NCI-H526 treated with DMSO at 0.1 percent for 48 hours (cell line): ENCODE measurements at regions not wholly inside any gene's neighbourhood (a gene's known extent, or its start where the extent isn't known, plus 50 kb on each side); places are given as distances from the start of the nearest gene placed in this dataset.

ENCODE experiments used
- DNase-seq: peaks from one replicate; lab custom pipeline; 2025; lab: John Stamatoyannopoulos, UW

DNA sequence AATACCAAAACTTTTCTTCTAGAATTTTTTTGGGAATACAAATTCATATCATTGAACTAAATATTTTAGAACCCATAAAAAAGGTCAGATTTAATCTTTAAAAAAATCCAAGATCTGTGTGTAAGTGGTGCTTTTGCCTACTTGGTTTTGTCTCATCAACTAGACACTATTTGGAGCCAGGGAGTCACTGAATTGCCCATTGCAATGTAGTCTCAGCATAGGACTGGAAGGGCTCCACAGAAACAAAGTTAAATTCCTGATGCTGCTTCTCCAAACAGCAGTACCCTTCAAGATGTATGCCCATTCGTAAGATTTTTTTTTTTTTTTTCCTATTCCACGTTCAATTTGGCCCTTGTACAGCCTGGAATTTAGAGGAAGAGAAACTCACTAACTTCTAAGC lies 208.0 kb upstream of the MPDZ start:
- DNase-seq = no peak

DNA sequence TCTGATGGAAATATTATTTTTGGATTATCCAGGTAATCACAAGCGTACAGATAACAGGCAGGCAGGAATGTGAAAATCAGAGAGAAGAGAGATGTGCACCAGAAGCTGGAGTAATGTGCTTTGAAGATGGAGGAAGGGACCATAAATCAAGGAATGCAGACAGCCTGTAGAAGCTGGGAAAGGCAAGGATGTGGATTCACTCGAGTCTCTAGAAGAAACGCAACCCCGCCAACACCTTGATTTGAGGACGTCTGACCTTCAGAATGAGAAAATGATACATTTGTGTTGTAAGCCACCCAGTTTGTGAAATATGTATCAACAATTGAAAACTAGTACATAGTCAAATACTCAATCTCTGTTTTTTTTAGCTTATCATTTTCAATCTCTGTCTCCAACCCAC lies 207.6 kb upstream of the MPDZ start:
- DNase-seq = no peak

DNA sequence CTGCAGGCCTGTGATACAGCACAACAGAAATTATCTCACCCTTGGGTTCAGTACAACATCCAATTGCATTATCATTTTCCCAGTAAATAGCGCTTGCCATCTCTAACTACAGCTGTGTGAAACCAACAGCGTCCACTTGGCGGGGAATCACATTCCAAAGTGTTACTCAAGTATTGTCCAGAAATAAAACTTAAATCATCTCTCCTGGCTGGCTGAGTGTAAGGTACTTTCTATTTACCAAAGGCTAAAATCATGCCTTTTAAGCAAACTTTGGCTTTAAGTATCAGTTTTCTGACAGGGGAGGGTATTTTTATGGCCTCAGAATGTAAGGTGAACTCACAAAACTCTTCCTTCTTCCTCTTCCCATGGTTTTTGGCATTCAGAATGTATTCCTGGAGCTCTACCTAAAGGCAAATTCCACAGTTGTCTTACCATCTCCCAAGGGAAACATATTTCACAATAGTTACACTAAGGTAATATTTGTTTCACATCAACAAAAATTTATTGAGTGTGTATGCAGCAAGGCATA lies 205.6 kb upstream of the MPDZ start:
- no peak for DNase-seq

DNA sequence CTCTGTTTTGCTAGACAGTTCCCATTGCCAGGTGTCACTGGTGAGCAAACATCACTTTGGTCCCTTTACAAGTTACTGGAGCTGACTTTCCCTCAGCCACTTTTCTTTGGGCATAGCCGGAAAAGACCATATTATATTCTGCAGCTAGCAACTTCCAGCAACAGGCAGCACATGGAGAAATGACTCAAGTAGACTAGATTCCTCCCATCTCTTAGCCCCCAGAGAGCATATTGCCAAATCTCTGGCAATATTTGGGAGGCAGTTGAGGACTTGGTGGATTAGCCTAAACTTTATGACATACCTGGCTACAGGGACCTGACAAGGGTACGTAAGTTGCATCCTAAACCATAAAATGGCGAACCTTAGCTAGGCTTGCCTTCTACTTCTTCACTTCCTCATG lies 204.7 kb upstream of the MPDZ start:
- DNase-seq = no peak

DNA sequence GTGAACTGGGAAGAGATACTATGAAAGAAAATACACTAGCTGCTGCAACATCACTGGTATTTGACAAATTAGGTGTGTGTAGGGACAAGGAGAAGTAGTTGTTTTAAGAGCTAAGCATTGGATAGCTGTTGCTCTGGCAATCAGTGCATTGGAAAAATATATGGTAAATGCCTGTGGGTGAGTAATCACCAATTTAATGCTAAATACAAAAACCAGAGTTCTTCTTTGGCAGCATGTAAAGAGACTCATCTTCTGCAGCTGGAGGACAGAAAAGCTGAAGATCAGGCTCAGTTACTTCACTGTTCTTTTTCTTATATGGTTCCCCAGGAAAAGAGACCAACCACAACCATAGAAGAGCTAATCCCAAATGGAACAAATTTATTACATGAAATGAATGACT lies 201.8 kb upstream of the MPDZ start:
- DNase-seq = no peak

DNA sequence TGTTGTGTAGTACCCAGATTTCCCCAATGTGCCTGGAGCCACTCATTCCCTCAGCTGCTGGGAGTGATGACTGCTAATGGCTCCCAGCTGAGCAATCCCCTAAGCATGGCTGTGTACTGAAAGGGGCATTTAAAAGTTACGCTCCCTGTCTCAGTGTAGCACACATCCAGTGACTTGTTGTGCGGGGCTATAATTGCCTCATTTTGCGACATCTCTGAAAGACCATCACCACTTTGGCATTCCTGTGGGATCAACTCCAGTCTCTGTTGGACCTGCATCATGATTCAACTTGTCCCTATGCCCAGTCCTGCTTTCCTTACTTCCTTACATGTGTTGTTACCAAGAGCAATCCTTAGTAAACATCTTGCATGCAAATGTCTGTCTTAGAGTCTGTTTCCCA lies 201.2 kb upstream of the MPDZ start:
- no peak for DNase-seq

DNA sequence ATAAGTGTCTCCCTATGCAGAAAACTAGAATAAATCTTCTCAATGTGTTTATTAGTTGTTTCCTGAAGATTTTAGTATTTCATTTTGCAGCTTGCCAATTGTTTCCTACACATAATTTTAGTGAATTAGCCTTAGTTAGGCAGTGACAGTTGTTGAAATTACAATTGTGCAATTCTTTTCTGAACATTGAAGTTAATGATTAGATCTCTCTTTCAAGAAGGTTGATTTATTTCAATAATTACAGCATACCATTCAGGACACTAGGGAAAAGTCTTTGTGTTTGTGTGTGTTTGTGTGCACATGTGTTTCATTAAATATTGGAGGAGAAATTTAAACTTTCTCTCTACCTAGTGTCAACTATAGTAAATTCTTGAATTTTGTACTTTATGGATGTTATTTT lies 199.6 kb upstream of the MPDZ start:
- no peak for DNase-seq

DNA sequence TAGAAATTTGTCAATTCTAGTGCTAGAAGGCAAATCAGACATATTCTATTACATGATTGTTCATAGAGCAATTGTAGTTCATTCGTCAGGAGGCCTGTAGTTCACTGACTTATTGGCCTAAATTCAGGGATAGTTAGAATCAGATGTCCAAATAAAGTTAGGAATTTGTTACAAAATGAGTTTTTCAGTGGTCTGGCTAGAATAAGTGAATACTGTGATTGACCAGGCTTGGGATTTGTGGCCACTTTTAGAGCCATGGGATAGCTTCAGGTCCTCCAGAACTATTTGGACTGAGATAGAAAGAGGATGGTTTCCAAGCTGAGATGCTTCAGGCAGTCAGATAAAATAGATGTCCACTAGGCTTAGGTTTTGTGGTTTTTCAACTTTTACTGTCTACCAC lies 199.1 kb upstream of the MPDZ start:
- no peak for DNase-seq

DNA sequence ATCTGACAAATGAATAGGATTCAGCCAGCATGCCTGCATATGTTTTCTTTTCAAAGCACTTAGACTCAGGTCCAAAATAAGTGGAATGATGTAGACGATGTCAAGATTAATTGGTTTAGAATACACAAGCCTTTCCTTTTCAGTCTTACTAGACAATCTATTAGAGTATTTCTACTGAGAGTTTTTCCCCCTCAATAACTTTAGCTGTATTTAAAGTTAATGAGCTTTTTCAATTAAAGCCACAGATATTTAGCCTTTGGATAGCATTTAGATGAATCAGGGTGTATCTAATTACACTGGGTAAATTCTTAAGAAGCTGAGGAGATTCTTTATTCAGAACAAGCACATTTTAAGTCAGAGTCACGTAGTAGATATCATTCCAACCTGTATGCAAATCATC lies 198.7 kb upstream of the MPDZ start:
- no peak for DNase-seq

DNA sequence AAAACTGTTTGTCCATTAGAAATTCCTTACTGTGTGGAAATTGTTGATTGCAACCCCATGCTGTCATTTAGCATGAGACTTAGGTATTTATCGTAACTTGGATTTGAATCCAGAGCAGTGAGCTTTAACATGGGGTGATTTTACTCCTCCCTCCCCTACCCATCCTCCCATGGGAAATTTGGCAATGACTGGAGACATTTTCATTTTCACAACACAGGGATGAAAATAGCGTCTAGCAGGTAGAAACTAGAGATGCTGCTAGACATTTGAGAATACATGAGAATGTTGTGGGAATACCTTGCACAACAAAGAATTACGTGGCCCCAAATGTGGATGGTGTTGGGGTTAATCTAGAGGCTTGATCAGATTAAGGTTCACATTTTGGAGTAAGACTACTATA lies 191.3 kb upstream of the MPDZ start:
- DNase-seq = no peak

DNA sequence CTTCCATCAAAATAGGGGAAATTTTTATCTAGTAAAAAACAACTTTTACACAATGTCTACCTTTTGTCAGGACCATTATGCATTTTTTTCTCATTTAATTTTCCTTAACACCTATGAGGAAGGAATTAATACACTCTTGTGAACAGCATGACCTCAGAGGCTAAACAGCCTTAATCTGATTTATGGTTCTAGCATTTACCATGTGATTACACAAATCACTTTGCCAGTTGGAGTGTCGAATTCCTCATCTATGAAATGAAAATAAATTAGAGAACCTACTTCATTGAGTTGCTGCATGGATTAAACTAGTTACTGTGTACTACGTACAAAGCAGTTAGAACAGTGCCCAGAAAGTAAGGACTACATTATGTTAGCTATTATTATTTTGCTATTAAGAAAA lies 187.7 kb upstream of the MPDZ start:
- no peak for DNase-seq

DNA sequence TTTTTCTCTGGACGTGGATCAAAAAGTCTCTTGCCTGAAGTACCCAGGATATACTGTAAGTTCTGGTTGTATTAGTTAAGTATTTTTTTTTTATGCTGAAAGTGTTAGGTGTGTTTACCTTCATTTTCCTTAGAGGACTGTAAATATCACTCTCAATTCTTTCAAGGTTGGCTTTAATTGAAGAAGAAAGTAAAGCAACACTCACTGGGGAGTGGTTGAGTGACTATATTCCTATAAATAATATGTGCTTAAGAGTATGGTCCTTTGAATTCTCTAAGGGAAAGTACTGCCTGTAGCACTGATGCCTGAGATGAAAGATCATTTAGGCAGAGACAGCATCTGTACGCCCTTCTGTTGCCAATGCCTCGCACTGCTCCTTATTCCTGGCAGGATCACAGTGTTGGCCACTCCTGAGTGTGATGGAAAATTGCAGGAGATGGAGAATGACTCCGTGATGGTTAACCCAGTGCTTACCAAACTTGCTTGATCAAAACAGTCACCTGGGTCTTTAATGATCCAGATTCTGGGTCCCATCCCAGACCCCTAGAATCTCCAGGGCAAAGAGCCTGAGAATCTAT lies 182.0 kb upstream of the MPDZ start:
- DNase-seq = no peak

DNA sequence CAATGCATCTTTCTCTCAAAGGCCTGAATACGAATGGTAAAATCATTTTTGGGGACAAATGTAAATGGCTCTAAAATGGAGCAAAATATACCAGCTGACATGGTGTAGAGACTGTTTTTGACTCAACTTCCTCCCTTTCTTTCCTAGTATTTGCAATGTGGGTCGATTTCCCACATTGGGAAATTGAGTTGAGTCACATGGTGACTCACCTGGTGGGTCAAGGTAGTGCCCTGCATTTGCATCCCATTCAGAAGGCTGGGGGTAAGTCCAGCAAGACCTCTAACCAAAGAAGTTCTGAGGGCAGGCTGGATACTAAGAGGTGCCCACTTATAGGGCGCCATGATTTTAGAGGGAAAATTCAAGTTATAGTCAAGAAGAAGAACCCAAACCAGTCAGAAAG lies 179.6 kb upstream of the MPDZ start:
- no peak for DNase-seq

DNA sequence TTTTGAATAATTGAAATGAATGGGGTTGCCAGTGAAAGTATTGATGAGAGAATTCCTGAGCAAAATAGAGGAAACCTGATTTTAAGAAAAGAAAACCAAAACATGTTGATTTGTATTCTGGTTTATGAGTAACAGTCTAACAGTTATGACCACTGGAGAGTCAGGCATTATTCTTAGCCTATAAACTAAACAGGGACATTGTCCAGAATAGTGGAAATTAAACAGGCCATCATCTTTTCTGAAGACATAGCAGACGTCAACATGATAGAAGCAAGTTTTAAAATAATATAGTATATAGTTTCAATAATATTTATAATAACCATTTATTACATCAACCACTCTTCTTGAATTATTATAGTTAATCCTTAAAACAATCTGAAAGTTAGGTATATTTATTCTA lies 178.3 kb upstream of the MPDZ start:
- DNase-seq = no peak

DNA sequence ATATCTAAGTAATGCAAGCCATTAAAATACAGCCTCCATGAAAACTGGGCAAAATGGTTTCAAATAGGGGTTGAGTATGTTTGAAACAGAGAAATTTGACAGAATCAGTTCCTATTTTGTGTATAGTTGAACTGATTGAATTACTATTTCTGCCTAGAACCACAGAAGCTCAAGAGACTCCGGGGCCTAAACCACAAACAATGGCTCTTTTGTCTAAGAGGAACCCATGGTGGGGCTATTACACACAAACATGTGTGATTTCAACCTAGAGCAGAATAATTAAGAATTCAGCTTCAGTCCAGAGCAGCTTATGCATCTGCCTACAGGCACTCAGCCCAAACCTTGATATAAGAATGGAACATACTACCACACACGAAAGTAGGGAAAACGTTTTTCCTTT lies 171.2 kb upstream of the MPDZ start:
- DNase-seq = peak; percentile 14

DNA sequence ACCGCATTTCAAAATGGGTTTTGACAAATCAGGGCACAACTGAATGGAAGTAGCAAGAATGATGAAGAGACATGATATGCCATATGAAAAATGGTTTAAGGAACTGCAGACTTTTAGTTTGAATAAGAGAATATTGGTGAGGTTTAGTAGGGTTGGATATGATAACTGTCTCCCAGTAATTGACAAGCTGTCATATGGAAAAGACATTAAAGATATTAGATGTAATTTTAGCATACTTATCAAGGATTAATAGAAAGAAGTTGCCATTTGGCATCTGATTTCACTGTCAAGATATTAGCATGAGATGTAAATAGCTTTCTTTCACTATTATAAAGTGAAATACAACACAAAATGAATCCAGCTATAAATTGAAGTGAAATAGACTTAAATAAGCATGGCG lies 169.0 kb upstream of the MPDZ start:
- DNase-seq = no peak

DNA sequence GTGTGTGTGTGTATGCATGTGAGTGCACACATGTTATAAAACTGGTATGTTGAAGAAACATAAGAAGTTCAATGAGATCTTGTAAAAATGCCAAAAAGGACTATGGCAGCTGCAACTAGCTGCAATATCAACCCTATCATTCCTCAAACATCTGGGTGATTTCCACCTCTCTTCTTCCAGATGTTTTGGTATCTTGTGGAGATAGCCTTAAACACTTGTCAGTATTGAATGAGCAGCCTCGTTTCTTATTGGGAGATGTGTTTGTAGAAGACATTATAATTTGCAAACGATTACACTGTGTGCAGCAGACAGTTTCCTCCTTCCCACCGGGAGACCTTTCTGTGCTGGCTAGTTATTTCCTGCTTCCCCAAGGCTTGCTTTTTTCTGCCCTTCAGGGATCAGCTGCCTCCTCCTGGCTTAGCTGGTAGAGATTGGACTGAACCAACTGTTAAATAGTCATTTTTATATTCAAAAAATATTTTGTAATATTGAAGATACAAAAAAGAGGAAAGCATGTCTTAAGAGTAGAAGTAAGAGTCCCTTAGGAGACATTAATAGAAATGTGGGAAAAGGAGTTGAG lies 168.4 kb upstream of the MPDZ start:
- no peak for DNase-seq

DNA sequence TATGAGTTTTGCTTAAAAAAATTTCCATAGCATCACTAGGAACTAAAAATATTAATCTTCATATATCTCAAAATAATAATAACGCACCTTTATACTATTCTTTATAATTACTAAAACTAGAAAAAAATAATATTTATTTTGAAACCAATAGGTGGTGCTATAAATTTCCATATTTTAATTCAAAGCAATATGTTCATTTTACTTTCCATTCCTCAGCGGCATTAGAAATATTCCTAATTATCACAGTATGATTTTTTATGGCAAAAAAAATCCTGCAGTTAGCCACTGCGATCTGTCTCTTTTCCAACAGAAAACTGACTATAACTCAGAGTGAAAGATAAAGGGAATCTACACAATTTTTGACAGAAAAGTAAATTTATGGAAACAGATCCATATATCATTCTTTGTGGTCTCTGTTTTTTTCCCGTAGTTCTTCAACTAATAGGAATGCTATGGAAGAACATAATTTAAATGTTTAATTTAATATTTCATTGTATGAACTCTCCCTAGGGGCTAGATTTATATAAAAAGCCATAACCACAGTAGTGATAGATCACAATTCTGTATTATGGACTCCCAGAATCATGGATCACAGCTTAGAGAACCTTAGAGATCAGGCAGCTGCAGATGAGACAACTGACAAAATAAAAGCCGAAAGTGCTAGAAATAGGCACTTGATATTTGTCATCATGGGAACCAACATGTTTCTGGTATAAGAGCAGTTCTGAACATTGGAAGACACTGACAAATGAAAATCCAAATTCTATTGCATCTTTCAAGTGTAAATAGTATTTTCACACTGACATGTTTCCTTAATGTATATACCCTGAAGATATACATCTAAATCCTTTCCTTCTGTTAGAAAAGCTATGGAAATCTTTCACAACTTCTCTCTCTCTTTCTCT lies 167.7 kb upstream of the MPDZ start:
- DNase-seq = no peak

DNA sequence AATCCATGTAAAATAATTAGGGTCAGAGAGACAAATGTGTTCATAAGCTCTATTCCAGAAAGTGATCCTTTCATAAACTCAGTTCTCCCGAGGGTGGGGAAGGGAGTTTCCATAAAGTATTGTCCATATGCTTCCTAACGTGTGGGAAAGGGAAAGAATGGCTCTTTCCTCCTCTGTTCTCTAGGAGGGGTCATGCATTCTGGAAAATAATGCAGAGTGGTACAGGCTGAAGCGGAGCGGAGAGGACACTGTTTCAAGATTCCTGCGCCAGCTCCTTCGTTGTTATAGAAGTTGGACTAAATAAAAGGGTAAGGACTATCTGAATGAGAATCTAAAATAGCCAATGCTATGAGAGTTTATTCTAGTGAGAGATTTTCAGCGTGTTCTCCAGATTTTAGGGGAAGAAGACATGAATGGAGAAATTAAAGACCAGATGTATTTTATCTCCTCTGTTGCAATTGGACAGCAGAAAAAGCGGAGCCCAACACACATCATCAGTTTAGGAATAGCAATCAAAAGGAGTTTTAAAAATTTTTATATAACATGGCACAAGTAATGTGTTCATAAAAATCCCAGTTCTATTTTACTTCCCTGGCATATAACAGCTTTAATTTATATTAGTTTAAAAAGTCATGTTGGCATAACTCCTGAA lies 166.9 kb upstream of the MPDZ start:
- DNase-seq = no peak

DNA sequence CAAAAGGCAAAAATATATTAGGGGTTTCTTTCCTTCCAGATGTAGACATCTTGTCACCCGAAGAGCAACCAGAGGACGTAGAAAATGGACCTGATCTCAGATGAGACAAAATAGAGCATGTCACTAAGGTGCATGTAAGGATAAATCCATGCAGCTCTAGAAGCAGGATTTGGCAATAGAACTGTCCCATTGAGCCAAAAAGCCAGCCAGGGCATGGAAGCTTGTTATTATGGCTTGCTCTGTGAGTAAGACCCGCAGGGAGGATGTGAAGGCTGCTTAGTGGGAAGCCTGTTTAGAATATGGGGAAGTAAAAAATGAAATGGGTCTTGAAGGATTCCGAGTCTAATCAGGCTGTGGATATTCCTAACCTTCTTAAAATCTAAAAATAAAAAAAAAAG lies 165.6 kb upstream of the MPDZ start:
- no peak for DNase-seq

DNA sequence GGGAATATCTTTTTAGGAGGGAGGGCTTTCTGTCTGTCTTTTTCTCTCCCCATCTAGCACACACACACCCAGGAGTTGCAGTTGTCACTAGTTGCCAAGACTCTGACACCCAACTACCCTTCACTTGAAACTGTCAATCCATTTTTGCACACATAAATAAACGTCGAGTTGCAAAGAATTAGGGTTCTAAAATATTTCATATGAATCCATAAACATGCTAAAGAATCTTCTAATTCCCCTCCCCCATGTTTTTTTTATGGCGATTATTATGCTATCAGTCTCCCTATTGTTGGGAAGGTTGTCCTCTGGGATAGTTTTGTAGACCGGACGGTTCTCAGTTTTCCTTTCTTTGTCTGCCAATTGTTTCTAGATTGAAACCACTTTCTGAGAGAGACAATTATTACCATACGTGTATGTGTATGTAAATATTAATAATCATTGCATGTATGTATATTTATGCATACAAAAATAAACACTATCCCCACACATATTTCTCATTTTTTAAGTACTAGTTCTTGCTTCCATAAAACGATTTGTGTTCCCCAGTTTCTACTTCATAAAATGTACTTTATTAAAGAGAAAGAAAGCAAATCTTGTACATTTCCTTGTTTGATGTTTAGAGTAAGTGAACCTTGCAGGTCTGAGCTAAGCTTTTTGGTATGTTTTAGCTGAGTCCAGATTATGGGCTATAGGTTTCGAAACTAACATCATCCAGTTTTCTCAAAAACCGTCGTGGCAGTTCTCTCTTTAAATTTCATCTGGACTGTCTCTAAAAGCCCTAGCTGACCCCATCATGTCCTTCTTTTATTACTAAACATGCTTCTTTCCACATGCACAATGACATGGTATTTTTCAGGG lies 165.0 kb upstream of the MPDZ start:
- no peak for DNase-seq
